Ramos (cell line): ENCODE measurements at regions not wholly inside any gene's neighbourhood (a gene's known extent, or its start where the extent isn't known, plus 50 kb on each side); places are given as distances from the start of the nearest gene placed in this dataset.

Experiments
- in situ Hi-C: fragments of 300-500 bp; cut with MboI; formaldehyde crosslinking; loops from one replicate; pipeline ENCODE4 v1.14.3; 2022; ENCODE audit warnings: low sequenced_read_pairs; ENCODE audit not compliant: unreplicated experiment

- in situ Hi-C loops, result no loop called here
Observed at GRCh38 chr3:102593812-102594602, 159.2 kb downstream of the ZPLD1 start.

GRCh38 chr3:102595057-102595456 lies 160.2 kb downstream of the ZPLD1 start:
- in situ Hi-C loops, result no loop called here

GRCh38 chr3:102599819-102600576 lies 165.2 kb downstream of the ZPLD1 start:
- in situ Hi-C loops, result no loop called here

GRCh38 chr3:102605153-102605552 lies 170.3 kb downstream of the ZPLD1 start:
- in situ Hi-C loops, result no loop called here

- in situ Hi-C loops, result no loop called here
Observed at GRCh38 chr3:102608875-102609274, 174.1 kb downstream of the ZPLD1 start.

GRCh38 chr3:102614021-102614569 lies 179.3 kb downstream of the ZPLD1 start:
- in situ Hi-C loops, result no loop called here

- in situ Hi-C loops, result no loop called here
Observed at GRCh38 chr3:102614585-102614984, 179.8 kb downstream of the ZPLD1 start.

GRCh38 chr3:102617381-102617780 lies 182.6 kb downstream of the ZPLD1 start:
- in situ Hi-C loops, result no loop called here

- in situ Hi-C loops, result no loop called here
Observed at GRCh38 chr3:102619361-102619760, 184.5 kb downstream of the ZPLD1 start.

GRCh38 chr3:102629943-102630342 lies 195.1 kb downstream of the ZPLD1 start:
- in situ Hi-C loops, result no loop called here

- in situ Hi-C loops, result no loop called here
Observed at GRCh38 chr3:102630531-102630930, 195.7 kb downstream of the ZPLD1 start.

- in situ Hi-C loops, result no loop called here
Observed at GRCh38 chr3:102643546-102643945, 208.7 kb downstream of the ZPLD1 start.

GRCh38 chr3:102646557-102646956 lies 211.7 kb downstream of the ZPLD1 start:
- in situ Hi-C loops, result no loop called here

GRCh38 chr3:102660653-102661052 lies 225.8 kb downstream of the ZPLD1 start:
- in situ Hi-C loops, result no loop called here

GRCh38 chr3:102661707-102662497 lies 227.1 kb downstream of the ZPLD1 start:
- in situ Hi-C loops, result no loop called here

GRCh38 chr3:102662498-102662772 lies 227.6 kb downstream of the ZPLD1 start:
- in situ Hi-C loops, result no loop called here

- in situ Hi-C loops, result no loop called here
Observed at GRCh38 chr3:102664126-102664525, 229.3 kb downstream of the ZPLD1 start.

GRCh38 chr3:102665183-102665582 lies 230.4 kb downstream of the ZPLD1 start:
- in situ Hi-C loops, result no loop called here

- in situ Hi-C loops, result no loop called here
Observed at GRCh38 chr3:102668247-102668646, 233.4 kb downstream of the ZPLD1 start.

- in situ Hi-C loops, result no loop called here
Observed at GRCh38 chr3:102670986-102671385, 236.2 kb downstream of the ZPLD1 start.

- in situ Hi-C loops, result no loop called here
Observed at GRCh38 chr3:102672305-102672704, 237.5 kb downstream of the ZPLD1 start.
